CD4-positive, CD25-positive, alpha-beta regulatory T cell (primary cell): ENCODE measurements at regions not wholly inside any gene's neighbourhood (a gene's known extent, or its start where the extent isn't known, plus 50 kb on each side); places are given as distances from the start of the nearest gene placed in this dataset.
A peak's percentile ranks its signal among the peaks of the same experiment; 100 is the strongest.

Experiments
- ATAC-seq, 2 donors: fragments of 150-1000 bp; cut with Tn5 transposase; one replicate each; pipeline ENCODE4 v1.10.0; 2021; ENCODE audit warnings: low read depth in 2 of 2, moderate number of reproducible peaks in 2 of 2, moderate library complexity in 1 of 2
- DNase-seq, 3 donors: peaks; one replicate each; pipeline versions ENCODE4 v3.0.0 to v3.0.0-alpha.2; 2012 to 2022; ENCODE audit warnings: mixed read lengths in 1 of 3
- H3K27ac ChIP-seq: one replicate; pipeline ENCODE4 v1.7.0; 2013; ENCODE audit warnings: mild to moderate bottlenecking, low read length; ENCODE audit not compliant: insufficient read depth, poor library complexity, severe bottlenecking
- H3K27me3 ChIP-seq: one replicate; pipeline ENCODE4 v1.7.0; 2013; ENCODE audit warnings: low read length; ENCODE audit not compliant: control insufficient read depth, insufficient read depth
- H3K36me3 ChIP-seq: one replicate; pipeline ENCODE4 v1.7.0; 2013; ENCODE audit warnings: mild to moderate bottlenecking, low read length, moderate library complexity; ENCODE audit not compliant: control insufficient read depth, insufficient read depth
- H3K4me1 ChIP-seq: 2 replicates; pipeline ENCODE4 v1.7.0; 2013; ENCODE audit warnings: mild to moderate bottlenecking, low read length; ENCODE audit not compliant: insufficient read depth, control insufficient read depth, poor library complexity, severe bottlenecking
- H3K4me3 ChIP-seq: one replicate; pipeline ENCODE4 v1.7.0; 2013; ENCODE audit warnings: low read depth, mild to moderate bottlenecking, low read length, moderate library complexity
- H3K9me3 ChIP-seq, 2 experiments: 1 replicate in 1 of 2; 2 replicates in 1 of 2; pipeline ENCODE4 v1.7.0; 2013; ENCODE audit warnings: low read length in 2 of 2, mild to moderate bottlenecking in 1 of 2, moderate library complexity in 1 of 2; ENCODE audit not compliant: control insufficient read depth in 2 of 2
- H3K27ac Mint-ChIP-seq, 3 donors: one replicate each; pipeline ENCODE4 v1.8.0; 2020 to 2022; ENCODE audit warnings: mild to moderate bottlenecking in 3 of 3, mixed read lengths in 3 of 3, moderate library complexity in 2 of 3
- H3K27me3 Mint-ChIP-seq: one replicate; pipeline ENCODE4 v1.8.0; 2022; ENCODE audit warnings: mild to moderate bottlenecking, mixed read lengths
- H3K36me3 Mint-ChIP-seq: one replicate; pipeline ENCODE4 v1.8.0; 2020; ENCODE audit warnings: mixed read lengths
- H3K4me1 Mint-ChIP-seq, 4 donors: one replicate each; pipeline ENCODE4 v1.8.0; 2020 to 2022; ENCODE audit warnings: mixed read lengths in 4 of 4, mild to moderate bottlenecking in 1 of 4
- H3K4me3 Mint-ChIP-seq, 4 donors: one replicate each; pipeline ENCODE4 v1.8.0; 2020 to 2022; ENCODE audit warnings: mild to moderate bottlenecking in 4 of 4, mixed read lengths in 4 of 4, moderate library complexity in 3 of 4
- H3K9me3 Mint-ChIP-seq, 7 donors: one replicate each; pipeline ENCODE4 v1.8.0; 2020 to 2022; ENCODE audit warnings: mixed read lengths in 7 of 7, mild to moderate bottlenecking in 3 of 7, moderate library complexity in 2 of 7

DNA sequence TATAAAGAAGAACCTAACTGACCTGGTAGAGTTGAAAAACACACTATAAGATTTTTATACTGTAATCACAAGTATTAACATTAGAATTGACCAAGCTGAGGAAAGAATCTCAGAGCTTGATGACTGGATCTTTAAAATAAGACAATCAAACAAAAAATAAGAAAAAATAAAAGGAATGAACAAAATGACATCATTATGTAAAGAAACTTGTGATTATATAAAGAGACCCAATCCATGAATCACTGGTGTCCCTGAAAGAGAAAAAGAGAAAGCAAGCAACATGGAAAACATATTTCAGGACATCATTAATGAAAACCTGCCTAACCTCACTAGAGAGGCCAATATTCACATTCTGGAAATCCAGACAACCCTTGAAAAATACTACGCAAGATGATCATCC is 822.5 kb upstream of the SLITRK5 start:
- Mint-ChIP-seq H3K27ac (no peak overlapping the region), H3K36me3 (no peaks in the 10 kb centered on the region)
- H3K4me3 ChIP-seq = no peak overlapping the region

DNA sequence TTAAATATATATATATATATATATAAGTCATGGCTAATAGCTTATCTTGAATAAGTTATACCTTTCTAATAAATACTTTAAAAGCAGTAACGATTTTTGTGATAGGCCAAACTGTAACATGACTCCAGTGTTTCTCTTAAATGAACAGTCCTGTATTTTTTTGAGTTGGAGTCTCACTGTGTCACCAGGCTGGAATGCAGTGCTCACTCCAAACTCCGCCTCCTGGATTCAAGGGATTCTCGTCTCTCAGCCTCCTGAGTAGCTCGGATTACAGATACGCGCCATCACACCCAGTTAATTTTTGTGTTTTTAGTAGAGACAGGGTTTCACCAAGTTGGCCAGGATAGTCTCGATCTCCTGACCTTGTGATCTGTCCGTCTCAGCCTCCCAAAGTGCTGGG is 814.2 kb upstream of the SLITRK5 start:
- H3K4me1 ChIP-seq = no peaks in the 10 kb centered on the region
- no peaks in the 10 kb centered on the region for H3K4me1 Mint-ChIP-seq
- H3K27ac ChIP-seq = no peak overlapping the region
- no peaks in the 10 kb centered on the region for H3K36me3 Mint-ChIP-seq
- H3K9me3 ChIP-seq = peaks cover under 1 to 2% of the 10 kb centered on the region in 2 experiments
- H3K27me3 Mint-ChIP-seq = no peaks in the 10 kb centered on the region
- H3K36me3 ChIP-seq = no peaks in the 10 kb centered on the region
- H3K4me3 Mint-ChIP-seq = no peak overlapping the region
- no peak overlapping the region for H3K27ac Mint-ChIP-seq
- H3K4me3 ChIP-seq = no peak overlapping the region
- DNase-seq = no peak
- no peak for ATAC-seq
- peaks cover 4 to 14% (median 8%) of the 10 kb centered on the region in 7 donors for H3K9me3 Mint-ChIP-seq
- no peaks in the 10 kb centered on the region for H3K27me3 ChIP-seq

More for the DNA sequence above, 822.5 kb upstream of the SLITRK5 start:
- no peak for ATAC-seq
- no peaks in the 10 kb centered on the region for H3K36me3 ChIP-seq
- Mint-ChIP-seq H3K4me1 (no peaks in the 10 kb centered on the region), H3K4me3 (no peak overlapping the region), H3K27me3 (no peaks in the 10 kb centered on the region), H3K9me3 (peaks cover 4 to 29% (median 10%) of the 10 kb centered on the region in 7 donors)
- H3K27ac ChIP-seq = no peak overlapping the region
- H3K9me3 ChIP-seq = peaks cover 0 to 7% of the 10 kb centered on the region in 2 experiments
- H3K27me3 ChIP-seq = no peaks in the 10 kb centered on the region
- DNase-seq = no peak
- H3K4me1 ChIP-seq = no peaks in the 10 kb centered on the region

DNA sequence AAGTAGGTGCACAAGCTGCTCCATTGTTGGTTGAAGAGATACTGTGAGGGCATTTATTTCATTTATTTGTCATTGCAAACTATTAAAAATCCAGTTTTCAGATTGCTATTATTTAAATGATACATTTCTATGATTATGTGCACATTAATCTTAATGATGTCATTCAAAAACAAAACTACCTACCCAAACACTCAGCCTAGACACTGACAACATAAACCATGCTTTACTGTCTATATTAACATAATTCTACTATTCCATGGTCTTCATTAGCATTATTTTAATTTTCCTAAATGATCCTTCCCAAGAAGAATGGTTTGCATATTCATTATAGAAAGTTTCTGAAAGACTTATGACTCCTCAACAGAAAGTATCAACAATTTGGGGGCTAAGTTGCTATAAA is 813.0 kb upstream of the SLITRK5 start:
- H3K4me3 ChIP-seq = no peak overlapping the region
- no peak for DNase-seq
- no peak for ATAC-seq
- no peaks in the 10 kb centered on the region for H3K27me3 Mint-ChIP-seq
- H3K36me3 Mint-ChIP-seq = no peaks in the 10 kb centered on the region
- no peaks in the 10 kb centered on the region for H3K4me1 Mint-ChIP-seq
- H3K4me3 Mint-ChIP-seq = no peak overlapping the region
- H3K27ac ChIP-seq = no peak overlapping the region
- H3K9me3 ChIP-seq = peaks cover 2 to 6% of the 10 kb centered on the region in 2 experiments
- no peaks in the 10 kb centered on the region for H3K4me1 ChIP-seq
- H3K27ac Mint-ChIP-seq = no peak overlapping the region
- H3K9me3 Mint-ChIP-seq = peaks cover 4 to 10% (median 6%) of the 10 kb centered on the region in 7 donors
- no peaks in the 10 kb centered on the region for H3K36me3 ChIP-seq
- H3K27me3 ChIP-seq = no peaks in the 10 kb centered on the region

DNA sequence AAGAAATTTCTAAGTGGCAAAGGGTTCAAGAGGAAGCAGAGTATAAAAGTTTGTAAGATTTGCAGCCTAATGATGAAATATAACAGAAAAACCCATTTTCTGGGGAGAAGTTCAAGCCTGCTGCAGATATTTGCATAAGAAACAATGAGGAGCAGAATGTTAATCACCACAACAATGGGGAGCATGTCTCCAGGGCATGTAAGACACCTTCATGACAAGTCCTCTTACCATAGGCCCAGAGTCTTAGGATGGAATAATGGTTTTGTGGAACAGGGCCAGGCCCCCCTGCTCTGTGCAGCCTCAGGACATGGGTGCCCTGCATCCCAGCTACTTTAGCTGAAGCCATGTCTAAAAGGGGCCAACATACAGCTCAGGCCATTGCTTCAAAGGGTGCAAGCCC is 809.0 kb upstream of the SLITRK5 start:
- Histone ChIP-seq H3K9me3 (peaks cover 0 to 6% of the 10 kb centered on the region in 2 experiments), H3K27ac (no peak overlapping the region), H3K36me3 (no peaks in the 10 kb centered on the region), H3K4me1 (no peaks in the 10 kb centered on the region), H3K27me3 (no peaks in the 10 kb centered on the region), H3K4me3 (no peak overlapping the region)
- H3K27me3 Mint-ChIP-seq = no peaks in the 10 kb centered on the region
- no peak overlapping the region for H3K4me3 Mint-ChIP-seq
- DNase-seq (no peak), ATAC-seq (no peak)
- no peaks in the 10 kb centered on the region for H3K36me3 Mint-ChIP-seq
- H3K27ac Mint-ChIP-seq = no peak overlapping the region
- peaks cover 2 to 14% (median 6%) of the 10 kb centered on the region in 7 donors for H3K9me3 Mint-ChIP-seq
- no peaks in the 10 kb centered on the region for H3K4me1 Mint-ChIP-seq

DNA sequence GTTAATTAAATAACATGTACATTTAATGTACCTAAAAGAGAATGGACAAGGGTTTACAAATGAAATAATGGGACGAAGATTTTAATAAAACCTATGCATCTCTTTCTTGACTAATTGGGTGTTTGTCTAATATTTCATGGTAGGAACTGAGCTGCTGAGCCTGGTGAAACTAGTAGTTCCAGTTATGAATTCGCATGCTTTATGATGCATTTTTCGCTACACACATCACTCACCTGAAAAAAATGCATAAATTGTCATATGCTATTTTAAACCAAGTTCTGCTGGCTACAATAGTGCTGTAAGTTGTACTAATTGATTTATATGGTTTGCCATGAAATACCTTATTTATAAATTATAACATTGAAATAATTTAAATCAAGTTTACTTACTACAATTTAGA is 806.8 kb upstream of the SLITRK5 start:
- Histone ChIP-seq H3K36me3 (no peaks in the 10 kb centered on the region), H3K27me3 (no peaks in the 10 kb centered on the region), H3K9me3 (peaks cover 0 to 6% of the 10 kb centered on the region in 2 experiments), H3K4me3 (no peak overlapping the region), H3K27ac (no peak overlapping the region), H3K4me1 (no peaks in the 10 kb centered on the region)
- no peaks in the 10 kb centered on the region for H3K27me3 Mint-ChIP-seq
- DNase-seq = no peak
- H3K36me3 Mint-ChIP-seq = no peaks in the 10 kb centered on the region
- H3K4me1 Mint-ChIP-seq = no peaks in the 10 kb centered on the region
- H3K9me3 Mint-ChIP-seq = peaks cover 2 to 12% (median 7%) of the 10 kb centered on the region in 7 donors
- H3K27ac Mint-ChIP-seq = no peak overlapping the region
- no peak overlapping the region for H3K4me3 Mint-ChIP-seq
- no peak for ATAC-seq

DNA sequence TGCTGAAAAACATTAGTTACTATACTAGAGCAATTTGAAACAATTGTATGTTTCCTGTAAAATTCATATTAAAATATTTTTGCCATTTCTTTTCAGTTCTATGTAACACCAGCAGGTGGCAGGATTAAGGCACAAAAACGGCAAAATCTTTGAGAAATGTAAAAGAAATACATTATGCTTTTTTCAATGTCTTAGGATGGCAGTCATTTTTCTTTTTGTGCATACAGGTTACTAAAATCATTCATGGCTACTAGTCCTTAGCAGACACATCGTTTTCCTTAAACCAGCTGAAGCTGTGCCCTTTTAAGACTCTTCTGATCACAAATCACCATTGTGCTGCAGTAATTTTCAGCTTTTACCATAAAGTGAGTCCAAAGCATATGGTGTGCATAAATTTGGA is 800.7 kb upstream of the SLITRK5 start:
- no peak overlapping the region for H3K4me3 ChIP-seq
- no peaks in the 10 kb centered on the region for H3K27me3 ChIP-seq
- no peaks in the 10 kb centered on the region for H3K36me3 ChIP-seq
- Mint-ChIP-seq H3K9me3 (peaks cover 0 to 6% (median 3%) of the 10 kb centered on the region in 7 donors), H3K4me3 (no peak overlapping the region), H3K27me3 (no peaks in the 10 kb centered on the region), H3K4me1 (no peaks in the 10 kb centered on the region), H3K27ac (no peak overlapping the region), H3K36me3 (no peaks in the 10 kb centered on the region)
- H3K27ac ChIP-seq = no peak overlapping the region
- H3K9me3 ChIP-seq = no peaks in the 10 kb centered on the region
- DNase-seq (peak in 1 of 3 donors; percentile 2), ATAC-seq (no peak)
- H3K4me1 ChIP-seq = no peaks in the 10 kb centered on the region

DNA sequence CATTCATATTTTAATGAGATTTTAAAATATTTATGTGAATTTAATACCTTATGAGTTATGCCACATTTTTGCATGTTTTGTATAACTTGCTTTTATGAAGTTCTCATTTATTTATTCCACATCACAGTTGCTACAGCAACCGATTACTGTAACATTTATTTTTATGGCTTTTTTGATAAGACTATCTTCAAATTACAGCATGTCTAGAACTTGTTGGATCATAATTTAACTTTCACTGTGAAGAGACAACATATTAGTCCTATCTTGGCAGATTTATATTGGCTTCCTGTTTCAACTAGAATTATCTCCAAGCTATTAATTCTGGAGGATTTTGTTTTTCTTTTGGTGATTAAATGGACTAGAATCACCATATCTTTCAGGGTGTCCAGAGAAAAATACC is 793.7 kb upstream of the SLITRK5 start:
- H3K27me3 ChIP-seq = no peaks in the 10 kb centered on the region
- ATAC-seq (no peak), DNase-seq (no peak)
- H3K9me3 ChIP-seq = peaks cover 0 to 6% of the 10 kb centered on the region in 2 experiments
- no peaks in the 10 kb centered on the region for H3K36me3 ChIP-seq
- no peaks in the 10 kb centered on the region for H3K4me1 ChIP-seq
- no peak overlapping the region for H3K4me3 Mint-ChIP-seq
- no peaks in the 10 kb centered on the region for H3K36me3 Mint-ChIP-seq
- H3K4me1 Mint-ChIP-seq = no peaks in the 10 kb centered on the region
- H3K9me3 Mint-ChIP-seq = peaks cover 0 to 11% (median 3%) of the 10 kb centered on the region in 7 donors
- no peaks in the 10 kb centered on the region for H3K27me3 Mint-ChIP-seq
- H3K4me3 ChIP-seq = no peak overlapping the region
- no peak overlapping the region for H3K27ac Mint-ChIP-seq
- H3K27ac ChIP-seq = no peak overlapping the region

DNA sequence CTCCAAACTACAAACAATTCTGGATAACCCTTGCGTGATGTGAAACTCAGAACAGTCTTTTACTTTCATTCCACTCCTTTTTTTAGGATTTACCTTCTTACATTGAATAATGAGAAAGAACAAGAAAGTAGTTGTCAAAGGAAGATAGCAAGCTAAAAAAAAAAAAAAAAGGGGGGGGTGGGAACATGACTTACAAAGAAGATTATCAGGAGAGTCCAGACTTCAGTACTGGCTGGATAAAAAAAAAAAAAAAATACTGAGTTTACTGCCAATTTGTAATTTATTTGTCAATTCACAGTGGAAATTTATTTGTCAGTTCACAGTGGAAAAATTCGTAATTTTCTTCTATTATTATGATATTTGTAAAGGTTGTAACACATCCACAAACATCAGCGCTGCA is 792.4 kb upstream of the SLITRK5 start:
- Histone ChIP-seq H3K9me3 (peaks cover 0 to 15% of the 10 kb centered on the region in 2 experiments), H3K27ac (no peak overlapping the region), H3K36me3 (no peaks in the 10 kb centered on the region), H3K27me3 (no peaks in the 10 kb centered on the region), H3K4me1 (no peaks in the 10 kb centered on the region), H3K4me3 (no peak overlapping the region)
- Mint-ChIP-seq H3K4me3 (no peak overlapping the region), H3K4me1 (no peaks in the 10 kb centered on the region), H3K36me3 (no peaks in the 10 kb centered on the region), H3K9me3 (peaks cover 0 to 21% (median 3%) of the 10 kb centered on the region in 7 donors), H3K27me3 (no peaks in the 10 kb centered on the region), H3K27ac (no peak overlapping the region)
- DNase-seq (no peak), ATAC-seq (no peak)
